OCI-LY3 (cell line): ENCODE measurements at regions not wholly inside any gene's neighbourhood (a gene's known extent, or its start where the extent isn't known, plus 50 kb on each side); places are given as distances from the start of the nearest gene placed in this dataset.

Source experiments
- EZH2phosphoT487 ChIP-seq: fragments of 200-600 bp; shearing (Covaris generic); IDR thresholded peaks from 2 replicates; pipeline ENCODE4 v1.6.1; 2018; ENCODE audit warnings: antibody characterized with exemption, mixed run types, low read depth
- TF ChIP-seq, protein P1 (sequence below): fragments of 200-600, 300-600 bp; sonication (generic); IDR thresholded peaks from 2 replicates; pipeline ENCODE4 v1.5.1; 2014; ENCODE audit warnings: antibody characterized with exemption, low read length, low read depth

DNA sequence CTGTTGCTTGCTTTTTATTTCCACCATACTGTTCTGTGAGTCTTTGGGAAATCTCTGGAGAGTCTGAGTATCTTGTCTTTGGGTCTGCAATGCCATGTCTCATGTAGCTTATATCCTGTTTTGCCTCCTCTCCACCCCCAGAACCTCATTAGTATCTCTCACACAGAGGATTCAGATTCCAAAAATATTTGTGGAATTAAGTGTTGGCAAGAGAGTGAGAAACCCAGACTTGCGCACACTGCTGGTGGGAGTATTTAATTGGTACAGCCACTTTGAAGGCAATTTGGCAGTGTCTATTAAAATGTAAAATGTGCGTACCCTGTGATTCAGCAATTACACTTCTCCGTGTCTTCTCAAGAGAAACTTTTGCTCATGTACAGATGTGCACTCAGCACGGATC is 68.6 kb downstream of the ZNF621 start:
- TF ChIP-seq, protein P1, sequence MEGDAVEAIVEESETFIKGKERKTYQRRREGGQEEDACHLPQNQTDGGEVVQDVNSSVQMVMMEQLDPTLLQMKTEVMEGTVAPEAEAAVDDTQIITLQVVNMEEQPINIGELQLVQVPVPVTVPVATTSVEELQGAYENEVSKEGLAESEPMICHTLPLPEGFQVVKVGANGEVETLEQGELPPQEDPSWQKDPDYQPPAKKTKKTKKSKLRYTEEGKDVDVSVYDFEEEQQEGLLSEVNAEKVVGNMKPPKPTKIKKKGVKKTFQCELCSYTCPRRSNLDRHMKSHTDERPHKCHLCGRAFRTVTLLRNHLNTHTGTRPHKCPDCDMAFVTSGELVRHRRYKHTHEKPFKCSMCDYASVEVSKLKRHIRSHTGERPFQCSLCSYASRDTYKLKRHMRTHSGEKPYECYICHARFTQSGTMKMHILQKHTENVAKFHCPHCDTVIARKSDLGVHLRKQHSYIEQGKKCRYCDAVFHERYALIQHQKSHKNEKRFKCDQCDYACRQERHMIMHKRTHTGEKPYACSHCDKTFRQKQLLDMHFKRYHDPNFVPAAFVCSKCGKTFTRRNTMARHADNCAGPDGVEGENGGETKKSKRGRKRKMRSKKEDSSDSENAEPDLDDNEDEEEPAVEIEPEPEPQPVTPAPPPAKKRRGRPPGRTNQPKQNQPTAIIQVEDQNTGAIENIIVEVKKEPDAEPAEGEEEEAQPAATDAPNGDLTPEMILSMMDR = no peak
- TF ChIP-seq EZH2phosphoT487 = no peak
